SK-N-SH (cell line): ENCODE measurements at regions not wholly inside any gene's neighbourhood (a gene's known extent, or its start where the extent isn't known, plus 50 kb on each side); places are given as distances from the start of the nearest gene placed in this dataset.

Source experiments
- EP300 ChIP-seq, 2 experiments: IDR thresholded peaks; 2 replicates each; pipeline versions ENCODE4 v1.4.0 to v1.6.1; 2012; ENCODE audit warnings: borderline replicate concordance in 1 of 2, low read depth in 1 of 2, low read length in 1 of 2
- EZH2phosphoT487 ChIP-seq: fragments of 200-600 bp; sonication (generic); IDR thresholded peaks from 2 replicates; pipeline ENCODE4 v1.6.1; 2017; ENCODE audit warnings: low read depth, mixed run types, mild to moderate bottlenecking, antibody characterized with exemption, moderate library complexity, borderline replicate concordance
- FOXM1 ChIP-seq: IDR thresholded peaks from 2 replicates; pipeline ENCODE4 v1.4.0; 2012; ENCODE audit warnings: low read depth, mild to moderate bottlenecking
- MAX ChIP-seq: IDR thresholded peaks from 2 replicates; pipeline ENCODE4 v1.4.0; 2012; ENCODE audit warnings: low read depth
- MXI1 ChIP-seq: IDR thresholded peaks from 2 replicates; pipeline ENCODE4 v1.6.1; 2012; ENCODE audit warnings: mild to moderate bottlenecking, low read depth, low read length, improper control_type of control experiment
- NFIC ChIP-seq: IDR thresholded peaks from 2 replicates; pipeline ENCODE4 v1.4.0; 2012; ENCODE audit warnings: borderline replicate concordance
- PBX3 ChIP-seq: IDR thresholded peaks from 2 replicates; pipeline ENCODE4; 2012
- POLR2AphosphoS5 ChIP-seq: IDR thresholded peaks from 2 replicates; pipeline ENCODE4 v1.6.1; 2012; ENCODE audit warnings: low read depth, low read length
- RXRA ChIP-seq: IDR thresholded peaks from 2 replicates; pipeline ENCODE4 v1.4.0; 2012; ENCODE audit warnings: low read depth, mild to moderate bottlenecking, borderline replicate concordance
- SIN3A ChIP-seq: IDR thresholded peaks from 2 replicates; pipeline ENCODE4 v1.6.1; 2012; ENCODE audit warnings: low read depth, mild to moderate bottlenecking, low read length, moderate library complexity, borderline replicate concordance
- TF ChIP-seq, protein P1 (sequence below): fragments of 200-600 bp; sonication (generic); IDR thresholded peaks from 2 replicates; pipeline ENCODE4 v1.6.1; 2017; ENCODE audit warnings: antibody characterized with exemption, mild to moderate bottlenecking, moderate library complexity

- TF ChIP-seq MXI1: no peak
- no peak for TF ChIP-seq EZH2phosphoT487
- TF ChIP-seq, protein P1, sequence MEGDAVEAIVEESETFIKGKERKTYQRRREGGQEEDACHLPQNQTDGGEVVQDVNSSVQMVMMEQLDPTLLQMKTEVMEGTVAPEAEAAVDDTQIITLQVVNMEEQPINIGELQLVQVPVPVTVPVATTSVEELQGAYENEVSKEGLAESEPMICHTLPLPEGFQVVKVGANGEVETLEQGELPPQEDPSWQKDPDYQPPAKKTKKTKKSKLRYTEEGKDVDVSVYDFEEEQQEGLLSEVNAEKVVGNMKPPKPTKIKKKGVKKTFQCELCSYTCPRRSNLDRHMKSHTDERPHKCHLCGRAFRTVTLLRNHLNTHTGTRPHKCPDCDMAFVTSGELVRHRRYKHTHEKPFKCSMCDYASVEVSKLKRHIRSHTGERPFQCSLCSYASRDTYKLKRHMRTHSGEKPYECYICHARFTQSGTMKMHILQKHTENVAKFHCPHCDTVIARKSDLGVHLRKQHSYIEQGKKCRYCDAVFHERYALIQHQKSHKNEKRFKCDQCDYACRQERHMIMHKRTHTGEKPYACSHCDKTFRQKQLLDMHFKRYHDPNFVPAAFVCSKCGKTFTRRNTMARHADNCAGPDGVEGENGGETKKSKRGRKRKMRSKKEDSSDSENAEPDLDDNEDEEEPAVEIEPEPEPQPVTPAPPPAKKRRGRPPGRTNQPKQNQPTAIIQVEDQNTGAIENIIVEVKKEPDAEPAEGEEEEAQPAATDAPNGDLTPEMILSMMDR: no peak
- no peak for TF ChIP-seq RXRA
- TF ChIP-seq POLR2AphosphoS5: no peak
- TF ChIP-seq PBX3: no peak
- no peak for TF ChIP-seq EP300 (IDR thresholded peaks at IDR 0.05; ENCODE audit: borderline replicate concordance in 1 of 2, low read depth in 1 of 2, low read length in 1 of 2)
- no peak for TF ChIP-seq NFIC
- TF ChIP-seq SIN3A: no peak
- TF ChIP-seq FOXM1: no peak
- TF ChIP-seq MAX: no peak
Observed at GRCh38 chr15:70341566-70341965, 243.8 kb upstream of the TLE3 start.
